ENCODE measurements at regions not wholly inside any gene's neighbourhood (a gene's known extent, or its start where the extent isn't known, plus 50 kb on each side); places are given as distances from the start of the nearest gene placed in this dataset.

- TF ChIP-seq CTCF (IDR thresholded peaks at IDR 0.05 in 8 of 11, conservative IDR thresholded peaks at IDR 0.05 in 3 of 11), result no peak
- no peak for TF ChIP-seq POLR2A (IDR thresholded peaks at IDR 0.05)
These were observed 77.7 kb upstream of the SLC22A23 start for GRCh38 chr6:3534599-3534998.

Measured in spleen (tissue), 7 donors.